HEK293 (cell line): ENCODE measurements at regions not wholly inside any gene's neighbourhood (a gene's known extent, or its start where the extent isn't known, plus 50 kb on each side); places are given as distances from the start of the nearest gene placed in this dataset.

ENCODE experiments used
- ATF2 ChIP-seq: fragments of 450-650 bp; formaldehyde crosslinking; IDR thresholded peaks from 2 replicates; pipeline ENCODE4 v1.5.1; 2016; ENCODE audit warnings: missing biosample characterization, missing genetic modification characterization, low read depth
- CTCF ChIP-seq: fragments of 450-650 bp; formaldehyde crosslinking; IDR thresholded peaks from 2 replicates; pipeline ENCODE4 v1.5.1; 2016; ENCODE audit warnings: missing biosample characterization, missing genetic modification characterization
- MZF1 ChIP-seq: fragments of 450-650 bp; formaldehyde crosslinking; IDR thresholded peaks from 2 replicates; pipeline ENCODE4 v1.5.1; 2017; ENCODE audit warnings: missing biosample characterization, missing genetic modification characterization, borderline replicate concordance
- PBX3 ChIP-seq: sonication (generic); formaldehyde crosslinking; IDR thresholded peaks from 2 replicates; pipeline ENCODE4 v1.8.1; 2022; ENCODE audit warnings: mild to moderate bottlenecking, moderate library complexity, missing genetic modification reagents
- SP7 ChIP-seq: fragments of 450-650 bp; formaldehyde crosslinking; IDR thresholded peaks from 2 replicates; pipeline ENCODE4 v1.5.1; 2016; ENCODE audit warnings: missing biosample characterization, missing genetic modification characterization
- ZNF174 ChIP-seq: fragments of 450-650 bp; formaldehyde crosslinking; IDR thresholded peaks from 2 replicates; pipeline ENCODE4 v1.5.0; 2017; ENCODE audit warnings: missing biosample characterization, mild to moderate bottlenecking, missing genetic modification characterization
- ZNF274 ChIP-seq, 2 experiments: fragments of 200-500 bp in 1 of 2; fragments of 450-650 bp in 1 of 2; sonication (Bioruptor generic) in 1 of 2; formaldehyde crosslinking in 1 of 2; IDR thresholded peaks; 2 replicates each; pipeline versions ENCODE4 v1.5.1 to v1.6.1; 2014 to 2016; ENCODE audit warnings: borderline replicate concordance in 1 of 2, inconsistent platforms in 1 of 2, low read length in 1 of 2, missing biosample characterization in 1 of 2, missing genetic modification characterization in 1 of 2
- ZNF580 ChIP-seq: fragments of 450-650 bp; formaldehyde crosslinking; IDR thresholded peaks from 2 replicates; pipeline ENCODE4 v1.5.1; 2016; ENCODE audit warnings: missing biosample characterization, missing genetic modification characterization
- ZNF692 ChIP-seq: fragments of 450-650 bp; formaldehyde crosslinking; IDR thresholded peaks from 2 replicates; pipeline ENCODE4 v1.5.1; 2016; ENCODE audit warnings: missing biosample characterization, missing genetic modification characterization
- ZSCAN16 ChIP-seq: fragments of 450-650 bp; formaldehyde crosslinking; IDR thresholded peaks from 2 replicates; pipeline ENCODE4 v1.5.1; 2016; ENCODE audit warnings: missing biosample characterization, missing genetic modification characterization

- TF ChIP-seq PBX3 (CRISPR knock-in tag): no peak
- no peak for TF ChIP-seq ZNF274 (IDR thresholded peaks at IDR 0.05; ENCODE audit: low read length)
- TF ChIP-seq ZNF274 (tag by site-specific recombination; IDR thresholded peaks at IDR 0.05; ENCODE audit: borderline replicate concordance): no peak
- TF ChIP-seq ZNF580: no peak
- TF ChIP-seq CTCF: no peak
- no peak for TF ChIP-seq MZF1 (tag by site-specific recombination)
- no peak for TF ChIP-seq SP7 (tag by site-specific recombination)
- TF ChIP-seq ZNF692 (tag by site-specific recombination): no peak
- TF ChIP-seq ZNF174 (tag by site-specific recombination): no peak
- no peak for TF ChIP-seq ATF2 (tag by site-specific recombination)
- no peak for TF ChIP-seq ZSCAN16 (tag by site-specific recombination)
These were observed 215.1 kb upstream of the FGGY start for GRCh38 chr1:59081795-59082194.
